ENCODE measurements at regions not wholly inside any gene's neighbourhood (a gene's known extent, or its start where the extent isn't known, plus 50 kb on each side); places are given as distances from the start of the nearest gene placed in this dataset.
"Not testable (repeated sequence)": the region's sequence is repeated elsewhere in the genome, so short reads cannot be mapped to it uniquely, and the experiment has no call there.

- H3K4me3 ChIP-seq (ENCODE audit: low read length) = peak overlapping the region; percentile 43; the same call in 1 of the 2 replicates
- peaks cover 65% of the 10 kb centered on the region for H3K79me2 ChIP-seq (ENCODE audit: low read length)
- peaks cover 71% of the 10 kb centered on the region for H3K4me1 ChIP-seq (ENCODE audit: low read length)
- H3K27me3 ChIP-seq (ENCODE audit: low read length); H4K20me1 ChIP-seq (ENCODE audit: insufficient read depth, low read depth, low read length); H2AFZ ChIP-seq (ENCODE audit: low read length); H3K9me3 ChIP-seq (ENCODE audit: low read length); H3K9me2 ChIP-seq (replicated peaks; ENCODE audit: insufficient read depth, low read length); H3K36me3 ChIP-seq (ENCODE audit: insufficient read depth, low read length): not testable (repeated sequence)
- peak overlapping the region; percentile 65 for H3K4me2 ChIP-seq (ENCODE audit: low read depth, low read length, poor library complexity, severe bottlenecking)
- DNase-seq = peak; percentile 85
- peak overlapping the region; percentile 93 for H3K27ac ChIP-seq (ENCODE audit: low read length)
- H3K9ac ChIP-seq (ENCODE audit: low read length) = peak overlapping the region; percentile 70
Measured at GRCh38 chr2:87469180-87470151, 278.4 kb upstream of the PLGLB2 start.

- H3K4me3 ChIP-seq (ENCODE audit: low read length); H2AFZ ChIP-seq (ENCODE audit: low read length); H3K36me3 ChIP-seq (ENCODE audit: insufficient read depth, low read length); H3K9me2 ChIP-seq (replicated peaks; ENCODE audit: insufficient read depth, low read length); H4K20me1 ChIP-seq (ENCODE audit: insufficient read depth, low read depth, low read length); H3K27me3 ChIP-seq (ENCODE audit: low read length); H3K9me3 ChIP-seq (ENCODE audit: low read length): not testable (repeated sequence)
- DNase-seq = peak; percentile 52
- peak overlapping the region; percentile 65 for H3K4me2 ChIP-seq (ENCODE audit: low read depth, low read length, poor library complexity, severe bottlenecking)
- peak overlapping the region; percentile 93 for H3K27ac ChIP-seq (ENCODE audit: low read length)
- H3K79me2 ChIP-seq (ENCODE audit: low read length) = peaks cover 71% of the 10 kb centered on the region
- peak overlapping the region; percentile 70 for H3K9ac ChIP-seq (ENCODE audit: low read length)
- peaks cover 74% of the 10 kb centered on the region for H3K4me1 ChIP-seq (ENCODE audit: low read length)
Measured at GRCh38 chr2:87470381-87471380, 277.2 kb upstream of the PLGLB2 start.

- H3K36me3 ChIP-seq (ENCODE audit: insufficient read depth, low read length); H3K9me3 ChIP-seq (ENCODE audit: low read length); H3K9ac ChIP-seq (ENCODE audit: low read length); H4K20me1 ChIP-seq (ENCODE audit: insufficient read depth, low read depth, low read length); DNase-seq; H3K4me2 ChIP-seq (ENCODE audit: low read depth, low read length, poor library complexity, severe bottlenecking); H2AFZ ChIP-seq (ENCODE audit: low read length); H3K27me3 ChIP-seq (ENCODE audit: low read length); H3K4me3 ChIP-seq (ENCODE audit: low read length); H3K9me2 ChIP-seq (replicated peaks; ENCODE audit: insufficient read depth, low read length): not testable (repeated sequence)
- H3K4me1 ChIP-seq (ENCODE audit: low read length) = peaks cover 73% of the 10 kb centered on the region
- H3K27ac ChIP-seq (ENCODE audit: low read length) = peak overlapping the region; percentile 93
- H3K79me2 ChIP-seq (ENCODE audit: low read length) = peaks cover 68% of the 10 kb centered on the region
Measured at GRCh38 chr2:87471478-87471877, 276.4 kb upstream of the PLGLB2 start.

- not testable (repeated sequence) for H2AFZ ChIP-seq (ENCODE audit: low read length); DNase-seq; H3K9me3 ChIP-seq (ENCODE audit: low read length); H3K9me2 ChIP-seq (replicated peaks; ENCODE audit: insufficient read depth, low read length); H3K4me2 ChIP-seq (ENCODE audit: low read depth, low read length, poor library complexity, severe bottlenecking); H3K27me3 ChIP-seq (ENCODE audit: low read length); H3K4me3 ChIP-seq (ENCODE audit: low read length); H3K9ac ChIP-seq (ENCODE audit: low read length); H4K20me1 ChIP-seq (ENCODE audit: insufficient read depth, low read depth, low read length); H3K36me3 ChIP-seq (ENCODE audit: insufficient read depth, low read length)
- peak overlapping the region; percentile 57; the same call in 1 of the 2 replicates for H3K27ac ChIP-seq (ENCODE audit: low read length)
- H3K79me2 ChIP-seq (ENCODE audit: low read length) = peaks cover 63% of the 10 kb centered on the region
- H3K4me1 ChIP-seq (ENCODE audit: low read length) = peaks cover 34% of the 10 kb centered on the region
Measured at GRCh38 chr2:87476223-87476872, 271.5 kb upstream of the PLGLB2 start.

GRCh38 chr2:87476936-87477335 is 271.0 kb upstream of the PLGLB2 start:
- H3K9ac ChIP-seq (ENCODE audit: low read length); H3K9me2 ChIP-seq (replicated peaks; ENCODE audit: insufficient read depth, low read length); H2AFZ ChIP-seq (ENCODE audit: low read length); H3K4me2 ChIP-seq (ENCODE audit: low read depth, low read length, poor library complexity, severe bottlenecking); H4K20me1 ChIP-seq (ENCODE audit: insufficient read depth, low read depth, low read length); H3K36me3 ChIP-seq (ENCODE audit: insufficient read depth, low read length); H3K27me3 ChIP-seq (ENCODE audit: low read length); H3K9me3 ChIP-seq (ENCODE audit: low read length); H3K4me3 ChIP-seq (ENCODE audit: low read length): not testable (repeated sequence)
- Histone ChIP-seq H3K4me1 (ENCODE audit: low read length) (peaks cover 32% of the 10 kb centered on the region), H3K27ac (ENCODE audit: low read length) (peak overlapping the region; percentile 57; the same call in 1 of the 2 replicates), H3K79me2 (ENCODE audit: low read length) (peaks cover 60% of the 10 kb centered on the region)
- DNase-seq = peak; percentile 42

GRCh38 chr2:87477669-87478428 is 270.0 kb upstream of the PLGLB2 start:
- H4K20me1 ChIP-seq (ENCODE audit: insufficient read depth, low read depth, low read length); H3K36me3 ChIP-seq (ENCODE audit: insufficient read depth, low read length); H3K4me3 ChIP-seq (ENCODE audit: low read length); H3K27ac ChIP-seq (ENCODE audit: low read length); H3K9me2 ChIP-seq (replicated peaks; ENCODE audit: insufficient read depth, low read length); H2AFZ ChIP-seq (ENCODE audit: low read length); H3K9me3 ChIP-seq (ENCODE audit: low read length); DNase-seq; H3K9ac ChIP-seq (ENCODE audit: low read length); H3K4me2 ChIP-seq (ENCODE audit: low read depth, low read length, poor library complexity, severe bottlenecking); H3K27me3 ChIP-seq (ENCODE audit: low read length): not testable (repeated sequence)
- H3K4me1 ChIP-seq (ENCODE audit: low read length) = peaks cover 32% of the 10 kb centered on the region
- peaks cover 63% of the 10 kb centered on the region for H3K79me2 ChIP-seq (ENCODE audit: low read length)

GRCh38 chr2:87478911-87479310 is 269.0 kb upstream of the PLGLB2 start:
- not testable (repeated sequence) for H3K9me3 ChIP-seq (ENCODE audit: low read length); H3K27ac ChIP-seq (ENCODE audit: low read length); H3K9me2 ChIP-seq (replicated peaks; ENCODE audit: insufficient read depth, low read length); DNase-seq; H2AFZ ChIP-seq (ENCODE audit: low read length); H3K4me3 ChIP-seq (ENCODE audit: low read length); H3K36me3 ChIP-seq (ENCODE audit: insufficient read depth, low read length); H3K27me3 ChIP-seq (ENCODE audit: low read length); H4K20me1 ChIP-seq (ENCODE audit: insufficient read depth, low read depth, low read length); H3K4me2 ChIP-seq (ENCODE audit: low read depth, low read length, poor library complexity, severe bottlenecking); H3K9ac ChIP-seq (ENCODE audit: low read length)
- peaks cover 60% of the 10 kb centered on the region for H3K79me2 ChIP-seq (ENCODE audit: low read length)
- peaks cover 24% of the 10 kb centered on the region for H3K4me1 ChIP-seq (ENCODE audit: low read length)

Data from Karpas-422 (cell line).